Fibroblast of mammary gland (primary cell): ENCODE measurements at regions not wholly inside any gene's neighbourhood (a gene's known extent, or its start where the extent isn't known, plus 50 kb on each side); places are given as distances from the start of the nearest gene placed in this dataset.

Experiments
- DNase-seq: peaks from one replicate; pipeline ENCODE4 v3.0.0-alpha.2; 2010; ENCODE audit warnings: low read depth
- H3K4me3 ChIP-seq: 2 replicates; pipeline ENCODE4 v1.5.1; 2011; ENCODE audit warnings: low read depth, mild to moderate bottlenecking, low read length, moderate library complexity; ENCODE audit not compliant: control insufficient read depth
- TF ChIP-seq, protein P1 (sequence below): conservative IDR thresholded peaks from 2 replicates; pipeline ENCODE4 v1.5.1; 2011; ENCODE audit warnings: low read depth, low read length, inconsistent platforms; ENCODE audit not compliant: control insufficient read depth, insufficient read depth

DNA sequence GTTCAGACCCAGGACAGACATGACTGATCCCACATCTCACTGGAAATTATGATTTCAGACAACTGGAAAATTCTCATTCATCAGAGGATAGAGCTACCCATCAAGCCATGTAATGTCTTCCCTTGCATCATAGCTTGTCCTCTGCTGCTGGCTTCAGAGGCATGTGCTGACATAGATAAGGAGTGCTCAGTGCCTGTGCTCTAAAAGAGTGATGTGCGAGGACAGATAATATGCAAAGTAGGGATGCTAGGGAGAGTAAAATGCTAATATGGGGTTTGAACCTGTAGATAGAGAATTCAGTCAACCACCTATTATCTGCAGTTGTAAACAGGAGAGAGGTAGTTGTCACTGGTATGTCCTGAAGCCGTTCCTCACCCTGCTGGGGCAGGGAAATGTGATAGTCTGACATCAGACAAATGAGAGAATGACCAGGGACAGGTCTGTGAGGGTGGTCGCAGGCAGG lies 349.7 kb upstream of the CCL2 start:
- H3K4me3 ChIP-seq = no peak overlapping the region
- no peak for DNase-seq
- TF ChIP-seq, protein P1, sequence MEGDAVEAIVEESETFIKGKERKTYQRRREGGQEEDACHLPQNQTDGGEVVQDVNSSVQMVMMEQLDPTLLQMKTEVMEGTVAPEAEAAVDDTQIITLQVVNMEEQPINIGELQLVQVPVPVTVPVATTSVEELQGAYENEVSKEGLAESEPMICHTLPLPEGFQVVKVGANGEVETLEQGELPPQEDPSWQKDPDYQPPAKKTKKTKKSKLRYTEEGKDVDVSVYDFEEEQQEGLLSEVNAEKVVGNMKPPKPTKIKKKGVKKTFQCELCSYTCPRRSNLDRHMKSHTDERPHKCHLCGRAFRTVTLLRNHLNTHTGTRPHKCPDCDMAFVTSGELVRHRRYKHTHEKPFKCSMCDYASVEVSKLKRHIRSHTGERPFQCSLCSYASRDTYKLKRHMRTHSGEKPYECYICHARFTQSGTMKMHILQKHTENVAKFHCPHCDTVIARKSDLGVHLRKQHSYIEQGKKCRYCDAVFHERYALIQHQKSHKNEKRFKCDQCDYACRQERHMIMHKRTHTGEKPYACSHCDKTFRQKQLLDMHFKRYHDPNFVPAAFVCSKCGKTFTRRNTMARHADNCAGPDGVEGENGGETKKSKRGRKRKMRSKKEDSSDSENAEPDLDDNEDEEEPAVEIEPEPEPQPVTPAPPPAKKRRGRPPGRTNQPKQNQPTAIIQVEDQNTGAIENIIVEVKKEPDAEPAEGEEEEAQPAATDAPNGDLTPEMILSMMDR = no peak

DNA sequence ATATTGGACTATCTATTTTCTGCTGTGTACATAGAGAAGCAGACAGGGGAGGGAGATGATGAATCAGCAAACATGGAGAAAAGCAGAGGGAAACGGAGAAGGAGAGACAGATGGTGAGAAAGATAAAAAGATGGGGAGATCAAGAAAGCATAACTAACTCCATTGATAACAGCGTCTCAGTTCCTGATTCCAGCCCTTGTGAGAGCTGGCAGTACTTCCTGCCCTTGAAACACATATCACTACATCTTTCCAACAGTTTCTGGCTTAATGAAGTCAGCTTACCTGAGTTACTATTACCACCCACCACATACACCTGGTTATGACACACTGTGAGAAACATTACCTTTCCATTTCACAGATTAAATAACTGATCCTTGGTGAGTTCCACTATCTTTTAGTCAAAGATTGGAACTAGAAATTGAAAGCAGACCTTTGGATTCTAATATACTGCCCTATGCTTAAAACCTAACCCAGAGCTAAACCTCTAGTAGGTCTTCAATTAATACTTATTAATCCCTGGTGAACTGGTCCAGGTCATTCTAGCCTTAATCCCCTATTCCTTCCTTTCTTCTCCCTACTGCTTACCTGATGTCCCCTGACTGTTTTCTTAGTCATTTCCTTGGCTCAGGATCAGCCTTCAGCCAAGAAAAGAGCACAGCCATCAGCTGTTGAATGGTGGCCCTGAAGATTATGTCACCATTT lies 346.6 kb upstream of the CCL2 start:
- TF ChIP-seq, protein P1 = no peak
- no peak overlapping the region for H3K4me3 ChIP-seq
- DNase-seq = no peak

DNA sequence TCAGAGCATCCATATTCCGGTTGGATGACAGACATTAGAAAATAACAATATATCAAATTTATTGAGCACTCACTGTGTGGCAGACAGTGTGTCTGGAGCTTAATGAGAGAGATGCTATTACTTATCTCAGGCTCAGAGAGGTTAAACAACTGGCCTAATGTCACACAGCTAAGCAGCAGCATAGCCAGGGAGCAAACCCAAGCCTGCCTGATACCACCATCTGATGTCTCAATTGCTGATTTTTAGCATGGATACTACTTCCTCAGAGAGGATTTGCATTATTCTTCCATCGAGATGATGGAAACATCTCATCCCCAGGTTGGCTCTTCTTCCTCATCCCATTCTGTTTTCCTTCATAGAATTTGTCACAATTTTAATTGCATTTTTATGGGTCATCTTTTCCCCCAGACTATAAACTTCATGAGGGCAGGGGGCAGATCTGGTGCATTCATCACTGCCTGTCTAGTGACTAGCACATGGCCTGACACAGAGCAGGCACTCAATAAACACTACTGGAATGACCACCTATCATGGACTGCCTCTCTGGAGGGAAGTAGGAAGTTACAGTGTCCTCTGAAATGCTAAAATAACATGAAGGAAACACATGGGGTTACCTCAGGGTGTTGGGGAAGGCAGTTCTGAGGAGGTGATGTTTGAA lies 344.8 kb upstream of the CCL2 start:
- no peak overlapping the region for H3K4me3 ChIP-seq
- DNase-seq = no peak
- TF ChIP-seq, protein P1 = no peak

DNA sequence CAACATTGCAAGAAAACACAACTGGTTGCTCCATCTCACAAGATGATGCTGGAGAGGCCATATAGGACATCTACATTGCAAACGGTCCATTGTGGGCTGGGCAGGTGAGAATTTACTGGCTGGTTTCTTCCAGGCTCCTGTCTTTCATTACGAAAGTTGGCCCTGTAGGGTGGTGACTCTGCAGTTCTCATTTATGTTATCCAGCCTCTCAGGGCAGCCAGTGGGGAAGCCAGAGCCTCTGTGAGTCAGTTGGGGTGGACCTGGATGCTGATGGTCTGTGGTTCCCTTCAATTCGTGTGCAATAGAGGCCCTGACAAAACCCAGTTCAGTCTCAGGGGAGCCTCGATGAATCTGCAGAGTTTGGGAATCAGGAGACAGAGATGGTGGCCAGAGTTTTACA lies 341.0 kb upstream of the CCL2 start:
- TF ChIP-seq, protein P1 = no peak
- no peak overlapping the region for H3K4me3 ChIP-seq
- DNase-seq = no peak

DNA sequence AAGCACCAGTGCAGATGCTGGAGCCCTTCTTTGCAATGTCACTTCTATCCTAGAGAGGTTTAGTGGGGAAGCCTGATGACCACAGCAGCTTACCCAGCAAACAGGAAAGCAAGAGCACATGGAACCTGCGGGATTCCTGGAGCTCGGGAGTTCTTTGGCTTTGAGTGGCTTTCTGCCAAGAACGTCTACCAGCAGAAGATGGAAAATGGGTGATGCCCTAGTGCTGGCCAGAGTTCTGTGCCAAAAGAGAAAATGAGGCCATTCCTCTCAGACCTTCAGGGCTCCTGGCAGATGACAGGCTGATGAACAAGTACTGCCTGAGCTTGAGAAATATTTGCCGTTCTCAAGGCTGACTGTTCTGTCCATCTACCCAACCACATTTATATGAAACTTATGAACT lies 332.1 kb upstream of the CCL2 start:
- no peak for DNase-seq
- H3K4me3 ChIP-seq = no peak overlapping the region
- TF ChIP-seq, protein P1 = no peak

DNA sequence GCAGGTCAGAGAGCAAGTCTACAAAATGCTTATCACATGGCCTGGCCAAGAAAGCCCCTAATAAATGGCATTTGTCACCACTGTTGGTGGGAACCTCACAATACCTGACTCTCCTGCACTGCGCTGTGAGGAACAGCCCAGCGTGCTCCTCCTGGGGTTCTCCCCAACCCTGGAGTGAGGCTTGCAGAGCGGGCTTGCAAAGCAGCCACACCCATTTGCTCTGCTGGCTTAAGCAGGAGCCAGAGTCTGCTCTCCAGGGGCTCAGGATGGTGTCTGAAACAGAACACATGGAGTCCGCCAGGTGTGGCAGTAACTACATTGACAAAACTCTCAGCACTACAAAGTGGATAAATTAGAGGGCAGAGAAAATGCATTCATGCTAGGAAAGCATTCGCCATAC lies 331.0 kb upstream of the CCL2 start:
- DNase-seq = no peak
- TF ChIP-seq, protein P1 = no peak
- H3K4me3 ChIP-seq = no peak overlapping the region
